HG02885 (cell line): ENCODE measurements at regions not wholly inside any gene's neighbourhood (a gene's known extent, or its start where the extent isn't known, plus 50 kb on each side); places are given as distances from the start of the nearest gene placed in this dataset.
"Not testable (repeated sequence)": the region's sequence is repeated elsewhere in the genome, so short reads cannot be mapped to it uniquely, and the experiment has no call there.

Experiments
- ATAC-seq: cut with Tn5 transposase; IDR thresholded peaks from one replicate; pipeline ENCODE4 v1.9.1; 2021; ENCODE audit warnings: mild to moderate bottlenecking; ENCODE audit not compliant: unreplicated experiment, poor library complexity

- ATAC-seq = no peak
Observed at GRCh38 chr1:68777851-68778250, 281.0 kb upstream of the DEPDC1 start.

DNA sequence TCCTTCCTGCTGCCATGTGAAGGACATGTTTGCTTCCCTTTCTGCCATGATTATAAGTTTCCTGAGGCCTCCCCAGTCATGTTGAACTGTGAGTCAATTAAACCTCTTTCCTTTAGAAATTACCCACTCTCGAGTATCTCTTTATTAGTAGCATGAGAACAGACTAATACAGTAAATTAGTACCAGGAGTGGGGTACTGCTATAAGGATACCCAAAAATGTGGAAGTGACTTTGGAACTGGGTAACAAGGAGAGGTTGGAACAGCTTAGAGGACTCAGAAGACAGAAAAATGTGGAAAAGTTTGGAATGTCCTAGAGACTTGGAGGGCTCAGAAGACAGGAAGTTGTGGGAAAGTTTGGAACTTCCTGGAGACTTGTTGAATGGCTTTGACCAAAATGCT is 283.0 kb upstream of the DEPDC1 start:
- ATAC-seq = not testable (repeated sequence)

- no peak for ATAC-seq
Observed at GRCh38 chr1:68780919-68781318, 284.0 kb upstream of the DEPDC1 start.

DNA sequence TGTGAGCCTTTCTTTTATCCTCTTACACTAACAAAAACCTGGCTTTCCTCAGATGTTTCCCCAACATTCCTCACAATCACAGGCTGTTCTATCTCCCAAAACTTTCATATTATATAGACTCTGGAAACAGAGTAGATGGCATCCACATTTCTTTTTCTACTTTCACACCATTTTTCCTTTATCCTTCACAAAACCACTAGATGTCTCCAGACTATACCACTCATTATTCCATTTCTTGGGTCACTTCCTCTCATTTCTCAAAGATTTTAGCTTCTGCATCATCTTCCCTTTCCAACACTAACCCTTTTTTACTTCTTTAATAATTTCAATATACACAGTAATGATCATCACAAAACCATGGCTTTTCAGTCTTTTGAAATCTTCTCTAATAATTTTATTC is 286.0 kb upstream of the DEPDC1 start:
- ATAC-seq = no peak

- ATAC-seq = no peak
Observed at GRCh38 chr1:68785328-68785727, 288.4 kb upstream of the DEPDC1 start.

DNA sequence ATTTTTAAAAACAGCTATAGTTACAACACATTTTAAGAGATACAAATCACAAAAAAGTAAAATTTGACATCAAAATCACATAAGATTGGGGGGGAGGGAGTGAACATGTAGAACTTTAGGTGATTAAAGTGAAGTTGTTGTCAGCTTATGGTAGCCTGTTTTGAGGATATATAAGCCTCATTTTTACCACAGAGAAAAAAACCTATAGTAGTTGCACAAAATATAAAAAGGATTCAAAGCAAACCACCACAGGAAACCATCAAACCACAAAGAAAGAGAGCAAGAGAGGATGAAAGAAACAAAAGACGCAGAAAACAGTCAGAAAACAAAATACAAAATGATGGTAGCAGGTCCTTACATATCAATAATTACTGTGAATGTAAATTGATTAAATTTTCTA is 291.9 kb upstream of the DEPDC1 start:
- ATAC-seq = no peak

DNA sequence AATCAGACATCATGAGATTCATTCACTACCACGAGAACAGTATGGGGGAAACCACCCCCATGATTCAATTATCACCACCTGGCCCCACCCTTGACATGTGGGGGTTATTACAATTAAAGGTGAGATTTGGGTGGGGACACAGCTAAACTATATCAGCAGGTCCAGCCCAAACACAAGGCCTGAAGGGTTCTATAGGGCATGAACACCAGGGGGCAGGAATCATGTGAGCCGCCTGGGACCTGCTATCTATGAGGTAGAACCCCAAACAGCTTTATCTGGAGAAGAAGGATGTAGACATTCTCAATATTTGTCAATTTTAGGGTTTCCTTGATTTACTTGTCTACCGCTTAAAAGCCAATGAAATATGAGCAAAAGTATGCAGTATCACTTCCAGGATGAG is 294.9 kb upstream of the DEPDC1 start:
- ATAC-seq = no peak

DNA sequence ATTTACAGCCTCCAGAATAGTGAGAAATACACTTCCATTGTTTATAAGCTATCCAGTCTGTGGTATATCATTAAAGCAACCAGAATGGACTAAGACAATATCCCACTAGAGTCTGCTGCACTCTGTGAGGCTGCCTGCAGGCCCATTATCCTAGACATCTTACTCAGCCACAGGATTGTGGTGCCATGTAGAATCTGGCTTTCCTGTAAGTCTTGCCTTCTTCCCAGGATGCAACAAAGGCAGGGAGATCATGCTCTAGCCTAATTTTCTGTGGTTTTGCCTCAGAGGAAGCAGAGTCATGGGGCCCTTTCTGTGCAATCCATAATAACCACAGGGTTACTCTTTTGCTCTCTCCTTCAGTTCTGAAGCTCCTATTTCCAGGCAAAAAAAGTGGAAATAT is 299.1 kb upstream of the DEPDC1 start:
- ATAC-seq = no peak

DNA sequence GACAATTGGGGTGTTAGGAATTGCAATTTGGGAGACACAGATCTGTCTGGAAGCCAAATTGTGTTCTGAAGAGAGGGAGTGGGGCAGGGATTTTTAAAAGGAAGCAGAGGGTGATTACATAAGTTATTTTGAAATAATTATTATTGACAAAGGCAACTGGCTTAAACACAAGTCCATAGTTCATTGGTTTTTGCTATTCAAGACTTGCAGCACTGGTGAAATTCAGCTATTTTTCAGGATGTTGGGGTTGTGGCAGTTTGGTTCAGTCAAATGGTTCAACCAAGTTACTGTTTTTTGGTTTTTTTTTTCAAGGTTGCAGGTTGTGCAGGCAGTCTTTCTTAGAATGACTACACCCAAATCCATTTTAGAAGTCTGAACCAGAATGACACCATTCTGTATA is 300.0 kb upstream of the DEPDC1 start:
- no peak for ATAC-seq

DNA sequence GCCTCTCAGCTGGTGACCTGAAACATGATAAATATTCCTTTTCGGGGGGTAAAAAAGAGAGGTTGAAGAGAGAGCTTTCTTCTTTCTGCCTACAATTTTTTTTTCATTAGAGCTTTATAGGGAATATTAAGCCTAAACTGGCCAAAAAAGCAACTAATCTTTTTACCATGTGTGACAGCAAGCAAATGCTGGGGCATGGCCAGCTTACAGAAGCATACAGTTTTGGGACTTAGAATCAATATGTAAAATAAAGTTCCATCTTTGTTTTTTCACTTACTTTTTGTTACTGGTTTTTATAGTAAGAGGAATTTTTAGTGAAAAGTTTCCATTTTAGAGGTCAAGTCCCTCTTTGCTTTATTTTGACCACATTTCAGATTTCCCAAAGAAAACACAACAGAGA is 301.2 kb upstream of the DEPDC1 start:
- ATAC-seq = no peak

DNA sequence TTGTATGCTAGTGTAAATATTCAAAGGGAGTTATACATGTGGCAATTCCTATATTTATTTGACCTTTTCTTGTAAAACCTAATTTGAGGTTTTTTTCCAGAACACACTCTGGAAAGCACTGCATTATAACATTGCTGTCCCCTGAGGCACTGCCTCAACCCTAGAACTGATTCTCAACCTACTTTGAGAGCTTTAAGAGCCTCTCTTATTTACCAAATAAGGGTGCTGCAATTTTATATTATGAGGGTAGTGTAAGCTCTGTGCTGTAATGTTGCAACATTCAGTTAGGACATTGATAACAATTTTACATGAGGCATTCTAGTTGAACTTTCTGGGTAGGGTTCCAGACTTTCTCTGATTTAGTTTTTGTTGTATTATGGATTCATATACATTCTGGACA is 302.2 kb upstream of the DEPDC1 start:
- ATAC-seq = no peak

- no peak for ATAC-seq
Observed at GRCh38 chr1:68800182-68800581, 303.3 kb upstream of the DEPDC1 start.

DNA sequence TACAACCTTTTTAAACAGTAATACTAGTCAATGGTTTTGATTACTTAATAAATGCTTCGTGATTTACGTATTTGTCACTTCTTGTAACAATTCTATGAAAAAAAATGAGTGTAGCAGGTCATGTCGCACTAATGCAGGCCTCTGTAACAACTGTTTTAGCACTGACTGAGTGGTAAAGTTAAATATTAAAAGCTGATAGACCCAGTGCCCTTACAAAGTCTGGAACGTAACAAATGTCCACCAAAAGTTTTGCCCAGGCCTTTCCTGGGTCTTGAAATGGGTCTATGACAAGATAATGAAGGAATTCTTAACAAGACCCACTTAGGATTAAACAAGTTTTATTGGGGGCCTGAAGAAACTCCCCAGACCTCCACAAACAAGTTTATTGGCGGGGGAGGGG is 304.6 kb upstream of the DEPDC1 start:
- ATAC-seq = no peak

DNA sequence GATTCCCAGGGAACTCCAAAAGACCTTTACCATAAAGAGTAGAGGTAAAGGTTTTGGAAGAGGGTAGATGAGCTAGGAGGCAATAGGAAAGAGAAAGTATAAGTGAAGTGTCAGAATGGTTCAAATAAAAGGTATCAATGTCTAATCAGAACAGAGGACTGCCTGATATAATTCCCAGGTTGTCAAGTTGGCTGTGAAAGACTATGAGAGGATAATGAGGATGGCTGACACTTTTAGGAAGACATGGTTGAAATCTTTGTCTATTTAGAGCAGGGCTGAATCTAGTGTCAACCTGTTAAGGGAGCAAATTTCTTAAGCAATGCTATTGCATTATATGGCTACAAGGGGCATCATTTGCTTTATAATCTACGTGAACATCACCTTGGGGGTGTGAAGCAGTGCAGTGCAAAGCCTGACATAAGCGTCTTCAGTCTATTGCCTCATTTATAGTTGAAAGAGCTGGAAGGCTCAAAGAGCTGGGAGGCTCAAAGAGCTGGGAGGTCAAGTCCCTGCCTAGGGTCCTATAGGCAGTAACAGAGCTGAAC is 308.3 kb upstream of the DEPDC1 start:
- ATAC-seq = no peak

DNA sequence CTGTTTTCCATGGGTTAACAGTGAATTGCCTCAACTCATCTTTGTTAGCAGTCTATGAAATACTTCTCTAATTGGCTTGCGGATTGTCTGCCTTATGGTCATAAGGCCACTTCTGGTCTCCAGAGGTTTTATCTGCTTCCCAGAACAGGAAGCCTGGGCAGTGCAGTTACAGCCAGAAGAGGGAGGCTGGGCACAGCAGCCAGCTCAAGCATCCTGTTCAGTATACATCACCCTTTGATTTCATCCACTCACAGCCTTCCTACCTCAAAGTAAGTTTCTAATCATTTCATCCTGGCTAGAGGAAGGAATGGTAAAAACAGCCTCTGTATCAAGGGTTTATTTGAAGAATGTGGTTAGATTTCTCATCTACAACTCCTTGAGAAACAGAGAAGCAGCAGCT is 311.5 kb upstream of the DEPDC1 start:
- no peak for ATAC-seq

DNA sequence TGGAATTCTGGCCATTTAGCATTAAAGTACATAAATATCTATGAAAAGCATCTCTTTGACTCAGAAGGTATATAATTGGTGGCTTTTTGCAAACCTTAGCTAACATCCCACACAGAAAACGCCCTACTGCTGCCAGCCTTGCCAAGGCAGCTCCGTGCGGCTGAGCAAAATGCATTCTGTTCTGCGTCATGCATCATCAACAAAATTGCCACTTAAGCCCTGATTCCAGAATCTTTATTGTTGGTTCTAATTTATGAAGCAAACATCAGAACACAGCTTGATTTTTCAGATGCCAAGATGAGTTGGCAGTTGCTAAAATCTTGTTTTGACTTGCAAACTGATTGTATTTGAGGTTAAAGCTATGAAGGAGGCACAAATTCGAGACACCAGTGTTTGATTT is 314.9 kb upstream of the DEPDC1 start:
- ATAC-seq = no peak

GRCh38 chr1:68812333-68812732 is 315.5 kb upstream of the DEPDC1 start:
- no peak for ATAC-seq

DNA sequence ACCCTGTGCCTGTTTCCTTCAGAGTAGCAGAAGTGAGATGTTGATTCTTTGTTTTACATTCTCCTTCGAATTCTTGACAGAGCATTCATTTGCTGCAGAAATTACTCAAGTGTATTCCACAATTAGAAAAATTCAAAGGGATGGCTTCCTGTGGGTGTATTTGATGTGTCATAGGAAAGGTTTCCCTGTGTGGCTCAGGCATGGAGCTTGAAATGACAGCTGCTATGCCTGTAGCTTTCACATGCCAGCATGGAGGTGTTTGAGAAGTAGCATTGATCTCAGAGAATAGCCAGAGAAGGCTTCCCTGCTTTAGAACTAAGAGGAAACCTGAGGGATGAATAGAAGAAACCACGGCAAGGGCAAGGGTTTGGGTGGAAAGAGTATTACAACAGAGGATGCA is 317.2 kb upstream of the DEPDC1 start:
- ATAC-seq = no peak

DNA sequence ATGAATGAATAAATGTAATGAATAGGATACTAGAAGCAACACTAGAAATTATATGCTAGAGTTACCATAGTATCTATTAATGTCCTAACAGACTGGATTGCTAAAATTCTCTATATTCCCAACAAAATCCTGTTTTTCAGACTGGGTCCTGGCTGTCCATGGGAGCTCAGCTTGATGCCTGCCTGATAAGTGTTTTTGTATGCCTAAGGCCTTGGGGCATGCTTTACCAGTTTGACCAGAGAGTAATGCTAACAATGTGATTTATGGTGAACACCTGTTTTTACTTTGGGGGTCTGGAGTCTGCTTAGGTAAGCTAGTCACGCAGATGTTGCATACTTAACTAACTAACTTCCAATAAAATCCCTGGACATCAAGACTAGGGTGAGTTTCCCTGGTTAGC is 318.8 kb upstream of the DEPDC1 start:
- ATAC-seq = no peak

- ATAC-seq = not testable (repeated sequence)
Observed at GRCh38 chr1:68817505-68818210, 320.8 kb upstream of the DEPDC1 start.

DNA sequence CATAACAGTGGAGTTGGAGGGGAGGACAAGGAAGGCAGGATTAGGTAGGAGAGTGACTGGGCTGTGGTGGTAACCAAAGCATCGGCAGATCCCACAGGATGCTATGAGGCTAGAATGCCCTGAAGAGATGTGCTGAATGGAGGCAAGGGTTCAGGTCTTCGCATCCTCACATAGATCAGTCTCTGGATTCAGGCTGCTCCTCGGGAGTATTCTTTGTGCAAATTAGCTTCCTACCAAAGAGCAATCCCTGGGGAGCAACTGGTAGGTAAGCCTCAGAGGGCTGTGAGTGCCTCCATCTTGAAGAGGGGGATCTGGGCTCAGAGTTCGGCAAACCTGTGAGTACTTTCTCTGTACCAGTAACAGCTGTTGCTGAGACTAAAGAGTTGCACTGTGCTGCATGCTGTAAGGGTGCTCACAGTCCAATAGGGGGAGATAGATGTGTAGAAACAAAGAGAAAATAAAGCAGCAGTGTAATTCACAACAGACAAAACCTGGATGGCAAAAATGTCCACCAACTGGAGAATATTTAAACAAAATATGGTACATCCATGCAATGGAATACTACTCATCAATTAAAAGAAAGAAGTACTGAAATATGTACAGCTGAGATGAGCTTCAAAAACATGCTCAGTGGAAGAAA is 322.4 kb upstream of the DEPDC1 start:
- ATAC-seq = no peak

DNA sequence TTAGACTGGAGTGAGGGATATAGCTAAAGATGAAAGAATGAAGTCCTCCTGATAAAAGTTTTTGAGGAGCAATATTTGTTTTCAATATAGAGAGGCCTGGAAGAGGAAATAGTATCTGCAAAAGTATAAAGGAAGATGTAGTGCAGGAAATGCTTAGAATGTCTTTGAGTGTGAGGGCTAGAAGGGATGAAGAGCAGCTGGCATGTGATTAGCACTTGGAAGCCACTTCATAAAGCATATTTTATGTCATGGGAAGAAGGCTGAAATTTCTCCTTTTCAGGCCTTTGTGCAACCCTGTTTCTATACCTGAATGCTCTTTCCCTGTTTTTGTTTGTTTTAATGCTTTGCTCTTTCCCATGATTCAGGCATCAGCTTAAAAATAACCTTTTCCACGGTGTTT is 323.3 kb upstream of the DEPDC1 start:
- ATAC-seq = no peak
